IgD-negative memory B cell (primary cell): ENCODE measurements at regions not wholly inside any gene's neighbourhood (a gene's known extent, or its start where the extent isn't known, plus 50 kb on each side); places are given as distances from the start of the nearest gene placed in this dataset.
"Not testable (repeated sequence)": the region's sequence is repeated elsewhere in the genome, so short reads cannot be mapped to it uniquely, and the experiment has no call there.

Source experiments
- H3K27ac Mint-ChIP-seq, 3 donors: one replicate each; pipeline ENCODE4 v1.8.0; 2020 to 2022; ENCODE audit warnings: mild to moderate bottlenecking in 3 of 3, mixed read lengths in 3 of 3, moderate library complexity in 1 of 3
- H3K27me3 Mint-ChIP-seq: one replicate; pipeline ENCODE4 v1.8.0; 2021; ENCODE audit warnings: mixed read lengths
- H3K36me3 Mint-ChIP-seq: one replicate; pipeline ENCODE4 v1.8.0; 2020; ENCODE audit warnings: mild to moderate bottlenecking, mixed read lengths
- H3K4me1 Mint-ChIP-seq, 3 donors: one replicate each; pipeline ENCODE4 v1.8.0; 2020 to 2022; ENCODE audit warnings: mixed read lengths in 3 of 3, mild to moderate bottlenecking in 1 of 3
- H3K4me3 Mint-ChIP-seq, 4 donors: one replicate each; pipeline ENCODE4 v1.8.0; 2020 to 2022; ENCODE audit warnings: mild to moderate bottlenecking in 4 of 4, mixed read lengths in 4 of 4, moderate library complexity in 3 of 4
- H3K9me3 Mint-ChIP-seq, 3 donors: one replicate each; pipeline ENCODE4 v1.8.0; 2020 to 2021; ENCODE audit warnings: mixed read lengths in 3 of 3, mild to moderate bottlenecking in 1 of 3

DNA sequence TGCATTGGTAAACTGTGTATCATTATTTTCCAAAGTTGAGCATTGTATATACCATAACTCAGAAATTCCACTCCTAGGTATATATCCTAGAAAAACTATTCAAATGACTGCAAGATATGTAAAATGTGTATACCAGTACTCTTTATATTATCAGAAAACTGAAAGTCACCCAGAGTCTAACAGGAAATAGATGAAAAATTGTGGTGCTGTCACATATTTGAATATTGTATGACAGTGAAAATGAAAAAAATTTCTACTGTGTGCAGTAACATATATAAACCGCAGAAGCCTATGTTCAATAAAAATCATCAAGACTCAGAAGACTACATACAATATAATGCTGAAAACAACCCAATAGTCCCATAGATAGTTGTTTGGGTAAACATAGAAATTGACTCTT, 74.4 kb upstream of the LYPLAL1 start:
- no peaks in the 10 kb centered on the region for H3K27me3 Mint-ChIP-seq
- peaks cover 20 to 34% (median 32%) of the 10 kb centered on the region in 3 donors for H3K4me1 Mint-ChIP-seq
- peaks cover 6% of the 10 kb centered on the region for H3K36me3 Mint-ChIP-seq
- peak overlapping the region in 2 of 3 donors; percentile 3 to 39 for H3K27ac Mint-ChIP-seq
- H3K4me3 Mint-ChIP-seq = peak overlapping the region in 1 of 4 donors; percentile 6
- peaks cover 0 to 14% (median 2%) of the 10 kb centered on the region in 3 donors for H3K9me3 Mint-ChIP-seq

DNA sequence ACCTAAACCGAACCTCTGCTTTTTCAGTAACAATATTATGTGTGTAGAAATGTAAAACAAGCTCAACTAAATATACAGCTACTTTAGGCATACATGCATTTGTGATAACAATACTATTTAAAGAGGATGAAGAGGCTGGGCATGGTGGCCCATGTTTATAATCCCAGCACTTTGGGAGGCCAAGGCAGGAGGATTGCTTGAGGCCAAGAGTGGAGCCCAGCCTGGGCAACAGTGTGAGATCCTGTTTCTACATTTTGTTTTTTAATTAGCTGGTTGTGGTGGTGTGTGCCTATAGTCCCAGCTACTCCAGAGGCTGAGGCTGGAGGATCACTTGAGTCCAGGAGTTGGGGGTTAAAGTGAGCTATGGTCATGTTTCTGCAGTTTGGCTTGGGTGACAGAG, 73.6 kb upstream of the LYPLAL1 start:
- peak overlapping the region in 2 of 3 donors; percentile 39 to 43 for H3K27ac Mint-ChIP-seq
- H3K27me3 Mint-ChIP-seq = no peaks in the 10 kb centered on the region
- peaks cover 6% of the 10 kb centered on the region for H3K36me3 Mint-ChIP-seq
- H3K9me3 Mint-ChIP-seq = peaks cover 0 to 14% (median 2%) of the 10 kb centered on the region in 3 donors
- peak overlapping the region in 1 of 4 donors; percentile 3 for H3K4me3 Mint-ChIP-seq
- peaks cover 20 to 34% (median 32%) of the 10 kb centered on the region in 3 donors for H3K4me1 Mint-ChIP-seq

DNA sequence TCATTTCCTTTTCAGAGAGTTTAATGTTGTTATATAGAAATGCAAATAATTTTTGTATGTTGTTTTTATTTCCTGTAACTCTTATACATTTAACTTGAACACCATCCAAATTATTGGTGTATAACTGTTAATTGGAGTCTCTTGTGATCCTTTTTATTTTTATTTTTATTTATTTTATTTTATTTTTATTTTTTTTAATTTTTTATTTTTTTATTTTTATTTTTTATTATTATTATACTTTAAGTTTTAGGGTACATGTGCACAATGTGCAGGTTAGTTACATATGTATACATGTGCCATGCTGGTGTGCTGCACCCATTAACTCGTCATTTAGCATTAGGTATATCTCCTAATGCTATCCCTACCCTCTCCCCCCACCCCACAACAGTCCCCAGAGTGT, 71.2 kb upstream of the LYPLAL1 start:
- not testable (repeated sequence) for H3K9me3 Mint-ChIP-seq, H3K4me3 Mint-ChIP-seq, H3K27ac Mint-ChIP-seq, H3K27me3 Mint-ChIP-seq, H3K36me3 Mint-ChIP-seq
- H3K4me1 Mint-ChIP-seq = peaks cover 18 to 31% (median 29%) of the 10 kb centered on the region in 3 donors

DNA sequence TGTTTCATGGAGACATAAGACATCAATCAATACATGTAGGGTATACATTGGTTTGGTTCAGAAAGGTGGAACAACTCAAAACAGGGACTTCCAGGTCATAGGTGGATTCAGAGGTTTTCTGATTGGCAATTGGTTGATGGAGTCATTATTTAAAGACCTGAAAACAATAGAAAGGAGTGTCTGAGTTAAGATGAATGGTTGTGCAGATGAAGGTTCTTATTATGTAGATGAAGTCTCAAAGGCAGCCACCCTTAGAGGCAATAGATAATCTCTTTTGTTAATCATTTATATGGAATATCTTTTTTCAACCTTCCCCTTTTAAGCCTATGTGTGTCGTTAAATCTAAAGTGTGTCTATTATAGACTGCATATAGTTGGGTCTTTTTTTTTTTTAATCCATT, 67.8 kb upstream of the LYPLAL1 start:
- Mint-ChIP-seq H3K36me3 (peaks cover 3% of the 10 kb centered on the region), H3K9me3 (peaks cover 0 to 2% (median 0%) of the 10 kb centered on the region in 3 donors), H3K4me3 (no peak overlapping the region), H3K4me1 (peaks cover 8 to 15% (median 9%) of the 10 kb centered on the region in 3 donors), H3K27me3 (no peaks in the 10 kb centered on the region), H3K27ac (peak overlapping the region in 1 of 3 donors; percentile 82)

- H3K4me1 Mint-ChIP-seq = peaks cover 6 to 9% (median 8%) of the 10 kb centered on the region in 3 donors
- peak overlapping the region in 1 of 4 donors; percentile 83 for H3K4me3 Mint-ChIP-seq
- peaks cover 7% of the 10 kb centered on the region for H3K36me3 Mint-ChIP-seq
- peaks cover 2 to 10% (median 5%) of the 10 kb centered on the region in 3 donors for H3K9me3 Mint-ChIP-seq
- H3K27me3 Mint-ChIP-seq = peaks cover 3% of the 10 kb centered on the region
- no peak overlapping the region for H3K27ac Mint-ChIP-seq
Measured at GRCh38 chr1:219109424-219110018, 64.2 kb upstream of the LYPLAL1 start.

DNA sequence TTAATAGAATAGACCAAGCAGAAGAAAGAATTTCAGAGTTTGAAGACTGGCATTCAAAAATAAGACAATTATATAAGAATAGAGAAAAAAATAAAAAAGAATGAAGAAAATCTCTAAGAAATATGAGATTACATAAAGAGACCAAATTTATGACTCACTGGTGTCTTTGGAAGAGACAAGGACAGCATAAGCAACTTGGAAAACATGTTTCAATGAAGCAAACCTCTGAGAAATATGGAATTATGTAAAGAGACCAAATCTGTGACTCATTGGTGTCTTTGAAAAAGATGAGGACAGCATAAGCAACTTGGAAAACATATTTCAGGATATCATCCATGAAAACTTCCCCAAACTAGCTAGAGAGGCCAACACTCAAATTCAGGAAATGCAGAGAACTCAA, 60.4 kb upstream of the LYPLAL1 start:
- Mint-ChIP-seq H3K4me3 (no peak overlapping the region), H3K36me3 (peaks cover 12% of the 10 kb centered on the region), H3K27ac (peak overlapping the region in 1 of 3 donors; percentile 11), H3K9me3 (peaks cover 3 to 10% (median 4%) of the 10 kb centered on the region in 3 donors), H3K27me3 (peaks cover 3% of the 10 kb centered on the region), H3K4me1 (peaks cover 6 to 13% (median 9%) of the 10 kb centered on the region in 3 donors)

GRCh38 chr1:219114014-219114413, 59.7 kb upstream of the LYPLAL1 start:
- Mint-ChIP-seq H3K36me3 (peaks cover 9% of the 10 kb centered on the region), H3K4me3 (peak overlapping the region in 1 of 4 donors; percentile 27), H3K9me3 (peaks cover 3 to 10% (median 4%) of the 10 kb centered on the region in 3 donors), H3K27me3 (peaks cover 3% of the 10 kb centered on the region), H3K27ac (no peak overlapping the region), H3K4me1 (peaks cover 6 to 9% (median 6%) of the 10 kb centered on the region in 3 donors)

- Mint-ChIP-seq H3K27ac (peak overlapping the region in 1 of 3 donors; percentile 19), H3K4me1 (peaks cover 0 to 6% (median 0%) of the 10 kb centered on the region in 3 donors), H3K9me3 (peaks cover 0 to 3% (median 0%) of the 10 kb centered on the region in 3 donors), H3K27me3 (no peaks in the 10 kb centered on the region), H3K4me3 (no peak overlapping the region), H3K36me3 (peaks cover 5% of the 10 kb centered on the region)
Measured at GRCh38 chr1:219119839-219120238, 53.8 kb upstream of the LYPLAL1 start.

DNA sequence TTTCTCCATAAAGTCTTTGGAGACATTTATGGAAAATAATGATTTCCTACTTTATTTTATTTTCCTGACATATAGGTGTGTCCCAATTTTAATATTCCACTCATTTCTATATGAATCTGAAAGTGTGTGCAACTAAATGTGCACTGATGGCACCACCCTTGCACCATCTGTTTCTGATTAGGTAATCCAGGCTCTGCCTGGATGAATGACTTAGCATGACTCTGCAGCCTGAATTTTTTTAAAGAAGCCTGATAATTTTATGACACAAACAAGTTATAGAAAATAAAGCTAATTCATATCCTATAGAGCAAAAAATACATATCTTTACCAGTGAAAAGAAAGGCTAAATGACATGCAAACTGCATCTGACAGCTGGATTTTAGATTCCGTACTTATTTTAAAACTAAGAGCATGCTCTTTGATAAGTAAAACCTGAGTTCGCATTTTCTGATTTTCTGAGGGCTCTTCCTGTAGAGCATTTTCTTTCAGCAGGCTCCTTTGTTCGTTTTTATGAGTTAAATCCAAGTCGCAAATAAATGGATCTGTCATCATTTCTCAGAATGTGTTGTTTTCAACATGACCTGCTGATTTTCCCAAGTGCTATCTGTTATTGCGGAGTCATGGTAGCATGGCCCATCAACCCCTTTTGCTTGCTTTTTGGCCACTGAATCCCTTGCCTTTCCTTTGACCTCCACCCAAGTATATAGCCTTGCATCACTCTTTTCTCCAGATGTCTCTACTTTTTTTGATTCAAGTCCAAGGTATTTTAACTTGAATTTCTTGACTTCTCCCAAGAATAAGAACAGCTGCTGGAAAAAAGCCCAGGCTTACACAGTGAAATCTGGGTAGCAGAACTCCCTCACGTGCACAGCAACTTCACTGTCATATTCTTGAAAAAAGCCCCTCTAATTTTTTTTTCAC, 52.8 kb upstream of the LYPLAL1 start:
- H3K36me3 Mint-ChIP-seq = peaks cover 5% of the 10 kb centered on the region
- H3K9me3 Mint-ChIP-seq = peaks cover 0 to 1% (median 0%) of the 10 kb centered on the region in 3 donors
- H3K27me3 Mint-ChIP-seq = no peaks in the 10 kb centered on the region
- peaks cover 0 to 7% (median 0%) of the 10 kb centered on the region in 3 donors for H3K4me1 Mint-ChIP-seq
- no peak overlapping the region for H3K27ac Mint-ChIP-seq
- H3K4me3 Mint-ChIP-seq = no peak overlapping the region

DNA sequence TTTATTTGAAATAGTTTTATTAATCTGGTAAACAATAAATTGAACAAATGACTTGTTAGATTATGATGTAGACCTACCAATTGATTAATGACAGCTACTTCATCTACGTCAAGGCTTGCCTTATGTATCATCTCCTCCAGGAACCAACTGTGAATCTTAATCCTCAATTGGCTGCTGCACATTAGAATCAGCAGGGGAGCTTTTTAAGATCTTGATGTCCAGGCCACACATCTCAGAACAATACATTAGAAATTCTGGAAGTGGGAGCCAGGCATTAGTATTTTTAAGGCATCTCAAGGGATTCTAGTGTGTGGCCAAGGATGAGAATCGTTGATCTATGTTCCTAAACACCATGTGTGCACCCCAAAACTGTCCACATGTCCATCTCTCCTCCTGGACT, 52.0 kb upstream of the LYPLAL1 start:
- peaks cover 5% of the 10 kb centered on the region for H3K36me3 Mint-ChIP-seq
- peaks cover 0 to 6% (median 0%) of the 10 kb centered on the region in 3 donors for H3K4me1 Mint-ChIP-seq
- H3K27ac Mint-ChIP-seq = no peak overlapping the region
- H3K27me3 Mint-ChIP-seq = no peaks in the 10 kb centered on the region
- H3K4me3 Mint-ChIP-seq = no peak overlapping the region
- H3K9me3 Mint-ChIP-seq = peaks cover 0 to 1% (median 0%) of the 10 kb centered on the region in 3 donors

- no peak overlapping the region for H3K4me3 Mint-ChIP-seq
- H3K4me1 Mint-ChIP-seq = peaks cover 0 to 3% (median 0%) of the 10 kb centered on the region in 3 donors
- H3K27me3 Mint-ChIP-seq = no peaks in the 10 kb centered on the region
- peaks cover under 1% of the 10 kb centered on the region for H3K36me3 Mint-ChIP-seq
- H3K9me3 Mint-ChIP-seq = peaks cover 0 to 1% (median 0%) of the 10 kb centered on the region in 3 donors
- H3K27ac Mint-ChIP-seq = no peak overlapping the region
Measured at GRCh38 chr1:219123036-219123435, 50.6 kb upstream of the LYPLAL1 start.
